ENCODE measurements at regions not wholly inside any gene's neighbourhood (a gene's known extent, or its start where the extent isn't known, plus 50 kb on each side); places are given as distances from the start of the nearest gene placed in this dataset.

DNA sequence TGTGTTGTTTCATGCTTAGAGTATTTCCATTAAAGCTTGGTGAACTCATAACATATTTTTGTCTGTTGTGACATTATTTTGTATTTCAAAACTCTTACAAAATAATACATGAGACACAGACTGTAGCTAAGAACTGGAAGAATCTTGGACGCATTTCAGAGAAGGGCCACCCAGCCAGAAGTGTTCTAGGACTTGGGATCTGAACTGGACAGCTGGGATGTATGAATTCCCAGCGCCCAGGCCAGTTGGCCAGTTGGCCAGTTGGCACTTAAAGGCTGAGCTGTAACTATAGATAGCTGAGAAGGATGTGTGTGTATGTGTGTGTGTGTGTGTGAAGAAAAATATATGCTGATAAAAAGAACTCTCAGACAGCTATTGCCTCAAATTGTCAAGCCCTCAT, 193.4 kb upstream of the GPR101 start:
- no peaks in the 10 kb centered on the region for H4K20me1 ChIP-seq (ENCODE audit: insufficient read depth)
- no peak overlapping the region for H3K27ac ChIP-seq (ENCODE audit: low read length)
- no peak overlapping the region for H2AFZ ChIP-seq (ENCODE audit: low read depth, low read length)
- H3K9ac ChIP-seq (ENCODE audit: low read length) = no peak overlapping the region
- no peaks in the 10 kb centered on the region for H3K36me3 ChIP-seq (ENCODE audit: insufficient read depth, low read length)
- no peak overlapping the region for H3K4me3 ChIP-seq (ENCODE audit: low read length)
- no peaks in the 10 kb centered on the region for H3K9me2 ChIP-seq (ENCODE audit: insufficient read depth, low read length)
- no peaks in the 10 kb centered on the region for H3K9me3 ChIP-seq (ENCODE audit: low read length)
- H3K27me3 ChIP-seq (ENCODE audit: insufficient read depth, low read depth, low read length) = no peaks in the 10 kb centered on the region
- H3K79me2 ChIP-seq (replicated peaks; ENCODE audit: insufficient read depth, low read length) = no peaks in the 10 kb centered on the region
- no peak overlapping the region for H3K4me2 ChIP-seq (ENCODE audit: low read length)
- TF ChIP-seq EZH2 (IDR thresholded peaks at IDR 0.05; ENCODE audit: borderline replicate concordance, insufficient read depth, low read length, poor library complexity, severe bottlenecking) (no peak), TAF1 (IDR thresholded peaks at IDR 0.05; ENCODE audit: low read depth) (no peak), EP300 (conservative IDR thresholded peaks at IDR 0.05; ENCODE audit: poor library complexity, severe bottlenecking) (no peak), RAD21 (conservative IDR thresholded peaks at IDR 0.05) (no peak), SMC3 (conservative IDR thresholded peaks at IDR 0.05; ENCODE audit: poor library complexity) (no peak), MXI1 (conservative IDR thresholded peaks at IDR 0.05; ENCODE audit: poor library complexity, severe bottlenecking) (no peak), POLR2AphosphoS5 (IDR thresholded peaks at IDR 0.05) (no peak)
- TF ChIP-seq, protein P1, sequence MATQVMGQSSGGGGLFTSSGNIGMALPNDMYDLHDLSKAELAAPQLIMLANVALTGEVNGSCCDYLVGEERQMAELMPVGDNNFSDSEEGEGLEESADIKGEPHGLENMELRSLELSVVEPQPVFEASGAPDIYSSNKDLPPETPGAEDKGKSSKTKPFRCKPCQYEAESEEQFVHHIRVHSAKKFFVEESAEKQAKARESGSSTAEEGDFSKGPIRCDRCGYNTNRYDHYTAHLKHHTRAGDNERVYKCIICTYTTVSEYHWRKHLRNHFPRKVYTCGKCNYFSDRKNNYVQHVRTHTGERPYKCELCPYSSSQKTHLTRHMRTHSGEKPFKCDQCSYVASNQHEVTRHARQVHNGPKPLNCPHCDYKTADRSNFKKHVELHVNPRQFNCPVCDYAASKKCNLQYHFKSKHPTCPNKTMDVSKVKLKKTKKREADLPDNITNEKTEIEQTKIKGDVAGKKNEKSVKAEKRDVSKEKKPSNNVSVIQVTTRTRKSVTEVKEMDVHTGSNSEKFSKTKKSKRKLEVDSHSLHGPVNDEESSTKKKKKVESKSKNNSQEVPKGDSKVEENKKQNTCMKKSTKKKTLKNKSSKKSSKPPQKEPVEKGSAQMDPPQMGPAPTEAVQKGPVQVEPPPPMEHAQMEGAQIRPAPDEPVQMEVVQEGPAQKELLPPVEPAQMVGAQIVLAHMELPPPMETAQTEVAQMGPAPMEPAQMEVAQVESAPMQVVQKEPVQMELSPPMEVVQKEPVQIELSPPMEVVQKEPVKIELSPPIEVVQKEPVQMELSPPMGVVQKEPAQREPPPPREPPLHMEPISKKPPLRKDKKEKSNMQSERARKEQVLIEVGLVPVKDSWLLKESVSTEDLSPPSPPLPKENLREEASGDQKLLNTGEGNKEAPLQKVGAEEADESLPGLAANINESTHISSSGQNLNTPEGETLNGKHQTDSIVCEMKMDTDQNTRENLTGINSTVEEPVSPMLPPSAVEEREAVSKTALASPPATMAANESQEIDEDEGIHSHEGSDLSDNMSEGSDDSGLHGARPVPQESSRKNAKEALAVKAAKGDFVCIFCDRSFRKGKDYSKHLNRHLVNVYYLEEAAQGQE (IDR thresholded peaks at IDR 0.05; ENCODE audit: borderline replicate concordance) = no peak
- TF ChIP-seq, protein P2, sequence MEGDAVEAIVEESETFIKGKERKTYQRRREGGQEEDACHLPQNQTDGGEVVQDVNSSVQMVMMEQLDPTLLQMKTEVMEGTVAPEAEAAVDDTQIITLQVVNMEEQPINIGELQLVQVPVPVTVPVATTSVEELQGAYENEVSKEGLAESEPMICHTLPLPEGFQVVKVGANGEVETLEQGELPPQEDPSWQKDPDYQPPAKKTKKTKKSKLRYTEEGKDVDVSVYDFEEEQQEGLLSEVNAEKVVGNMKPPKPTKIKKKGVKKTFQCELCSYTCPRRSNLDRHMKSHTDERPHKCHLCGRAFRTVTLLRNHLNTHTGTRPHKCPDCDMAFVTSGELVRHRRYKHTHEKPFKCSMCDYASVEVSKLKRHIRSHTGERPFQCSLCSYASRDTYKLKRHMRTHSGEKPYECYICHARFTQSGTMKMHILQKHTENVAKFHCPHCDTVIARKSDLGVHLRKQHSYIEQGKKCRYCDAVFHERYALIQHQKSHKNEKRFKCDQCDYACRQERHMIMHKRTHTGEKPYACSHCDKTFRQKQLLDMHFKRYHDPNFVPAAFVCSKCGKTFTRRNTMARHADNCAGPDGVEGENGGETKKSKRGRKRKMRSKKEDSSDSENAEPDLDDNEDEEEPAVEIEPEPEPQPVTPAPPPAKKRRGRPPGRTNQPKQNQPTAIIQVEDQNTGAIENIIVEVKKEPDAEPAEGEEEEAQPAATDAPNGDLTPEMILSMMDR (IDR thresholded peaks at IDR 0.05; ENCODE audit: poor library complexity, severe bottlenecking) = no peak
- no peaks in the 10 kb centered on the region for H3F3A ChIP-seq (ENCODE audit: insufficient read depth, low read length, poor library complexity, severe bottlenecking)

DNA sequence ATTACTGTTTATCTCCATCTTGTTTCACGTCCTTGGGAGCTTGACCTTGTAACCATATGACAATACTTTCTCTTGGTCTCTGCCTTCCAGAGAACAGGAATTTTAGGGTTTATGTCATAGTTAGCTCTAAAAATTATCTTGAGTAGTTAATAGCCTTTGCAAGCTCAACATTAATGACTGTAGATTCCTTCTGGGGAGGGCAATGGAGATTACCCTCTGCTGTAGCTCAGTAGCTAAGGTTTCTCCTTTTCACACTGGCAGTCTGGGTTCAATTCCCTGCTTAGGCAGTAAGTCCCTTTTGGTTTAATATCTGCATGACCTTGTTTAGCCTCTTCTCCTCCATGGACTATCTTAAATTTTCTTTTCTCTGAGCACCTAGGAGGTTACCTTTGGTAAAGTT, 181.7 kb upstream of the GPR101 start:
- H4K20me1 ChIP-seq (ENCODE audit: insufficient read depth) = no peaks in the 10 kb centered on the region
- no peaks in the 10 kb centered on the region for H3K79me2 ChIP-seq (replicated peaks; ENCODE audit: insufficient read depth, low read length)
- no peaks in the 10 kb centered on the region for H3K9me2 ChIP-seq (ENCODE audit: insufficient read depth, low read length)
- H3F3A ChIP-seq (ENCODE audit: insufficient read depth, low read length, poor library complexity, severe bottlenecking) = no peaks in the 10 kb centered on the region
- TF ChIP-seq TAF1 (IDR thresholded peaks at IDR 0.05; ENCODE audit: low read depth) (no peak), EZH2 (IDR thresholded peaks at IDR 0.05; ENCODE audit: borderline replicate concordance, insufficient read depth, low read length, poor library complexity, severe bottlenecking) (no peak), POLR2AphosphoS5 (IDR thresholded peaks at IDR 0.05) (no peak), RAD21 (conservative IDR thresholded peaks at IDR 0.05) (no peak), MXI1 (conservative IDR thresholded peaks at IDR 0.05; ENCODE audit: poor library complexity, severe bottlenecking) (no peak), EP300 (conservative IDR thresholded peaks at IDR 0.05; ENCODE audit: poor library complexity, severe bottlenecking) (no peak), SMC3 (conservative IDR thresholded peaks at IDR 0.05; ENCODE audit: poor library complexity) (no peak)
- TF ChIP-seq, protein P1 (IDR thresholded peaks at IDR 0.05; ENCODE audit: borderline replicate concordance) = no peak
- TF ChIP-seq, protein P2 (IDR thresholded peaks at IDR 0.05; ENCODE audit: poor library complexity, severe bottlenecking) = no peak
- H3K4me3 ChIP-seq (ENCODE audit: low read length) = no peak overlapping the region
- H3K9me3 ChIP-seq (ENCODE audit: low read length) = no peaks in the 10 kb centered on the region
- H3K27me3 ChIP-seq (ENCODE audit: insufficient read depth, low read depth, low read length) = no peaks in the 10 kb centered on the region
- H2AFZ ChIP-seq (ENCODE audit: low read depth, low read length) = no peak overlapping the region
- no peak overlapping the region for H3K27ac ChIP-seq (ENCODE audit: low read length)
- H3K9ac ChIP-seq (ENCODE audit: low read length) = no peak overlapping the region
- H3K4me2 ChIP-seq (ENCODE audit: low read length) = no peak overlapping the region
- no peaks in the 10 kb centered on the region for H3K36me3 ChIP-seq (ENCODE audit: insufficient read depth, low read length)

Measured in neural cell (in vitro differentiated cells).